Nephron (organoid): ENCODE measurements at regions not wholly inside any gene's neighbourhood (a gene's known extent, or its start where the extent isn't known, plus 50 kb on each side); places are given as distances from the start of the nearest gene placed in this dataset.

Experiments
- H3K27ac Mint-ChIP-seq, 3 experiments: 2 replicates each; pipeline ENCODE4 v1.8.0; 2020; ENCODE audit warnings: mixed read lengths in 3 of 3, mild to moderate bottlenecking in 2 of 3, moderate library complexity in 1 of 3
- H3K27me3 Mint-ChIP-seq: 2 replicates; pipeline ENCODE4 v1.8.0; 2021; ENCODE audit warnings: low read depth, mild to moderate bottlenecking, moderate library complexity, mixed read lengths
- H3K36me3 Mint-ChIP-seq: 2 replicates; pipeline ENCODE4 v1.8.0; 2020; ENCODE audit warnings: low read depth, mixed read lengths
- H3K4me1 Mint-ChIP-seq: 2 replicates; pipeline ENCODE4 v1.8.0; 2020; ENCODE audit warnings: mixed read lengths
- H3K4me3 Mint-ChIP-seq, 3 experiments: 2 replicates each; pipeline ENCODE4 v1.8.0; 2020; ENCODE audit warnings: mild to moderate bottlenecking in 3 of 3, mixed read lengths in 3 of 3, moderate library complexity in 2 of 3
- H3K9me3 Mint-ChIP-seq: 2 replicates; pipeline ENCODE4 v1.8.0; 2020; ENCODE audit warnings: mixed read lengths
- TF ChIP-seq, protein P1 (sequence below), 3 experiments: fragments of 200-600 bp; sonication (generic); IDR thresholded peaks; one replicate each; pipeline ENCODE4 v1.5.0; 2021; ENCODE audit warnings: antibody characterized with exemption in 3 of 3; ENCODE audit not compliant: unreplicated experiment in 3 of 3

DNA sequence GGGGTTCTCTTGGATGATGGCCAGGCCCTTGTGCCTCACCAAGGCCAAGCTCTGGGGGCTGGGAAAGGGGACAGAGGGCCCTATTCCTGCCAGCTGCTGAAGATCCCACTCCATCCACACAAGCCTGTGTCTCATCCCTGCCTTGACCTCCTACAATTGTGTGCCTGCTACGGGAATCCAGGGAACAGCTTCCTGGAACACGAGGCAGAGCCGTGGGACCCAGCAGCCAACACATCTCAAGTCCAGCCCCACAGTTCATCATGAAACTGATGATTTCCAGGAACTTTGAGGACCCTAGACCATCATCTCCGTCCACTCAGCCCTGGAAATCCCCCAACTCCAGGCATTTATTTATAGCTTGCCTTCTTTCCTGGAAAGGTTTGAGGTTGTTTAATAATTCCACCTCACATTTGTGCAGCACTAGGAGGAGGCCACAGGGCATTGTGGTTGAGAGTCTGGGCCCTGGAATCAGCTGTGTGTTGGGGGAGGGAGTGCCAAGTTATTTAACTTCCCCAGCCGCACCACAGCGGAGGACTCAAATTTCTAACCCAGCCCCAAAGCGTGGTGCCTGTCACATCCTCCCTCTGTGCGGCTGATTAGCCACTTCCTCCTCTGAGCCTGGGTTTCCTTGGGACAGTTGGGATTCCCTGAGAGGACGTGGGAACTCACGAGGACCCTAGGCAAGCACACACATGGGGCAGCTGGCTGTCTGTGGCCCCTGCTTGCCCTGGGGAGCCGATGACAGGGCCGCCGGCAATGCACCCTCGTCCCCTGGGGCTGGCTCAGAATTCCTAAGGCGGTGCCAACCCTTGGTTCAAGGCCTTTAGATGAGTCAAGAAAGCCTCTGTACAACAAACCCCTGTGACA lies 58.2 kb upstream of the GGTA1 start:
- Mint-ChIP-seq H3K36me3 (no peaks in the 10 kb centered on the region), H3K9me3 (no peaks in the 10 kb centered on the region), H3K4me1 (peaks cover 37% of the 10 kb centered on the region), H3K4me3 (peak overlapping the region; percentile 9 to 47 (median 38)), H3K27me3 (peaks cover 15% of the 10 kb centered on the region), H3K27ac (peak overlapping the region; percentile 89 to 95 (median 93))
- TF ChIP-seq, protein P1, sequence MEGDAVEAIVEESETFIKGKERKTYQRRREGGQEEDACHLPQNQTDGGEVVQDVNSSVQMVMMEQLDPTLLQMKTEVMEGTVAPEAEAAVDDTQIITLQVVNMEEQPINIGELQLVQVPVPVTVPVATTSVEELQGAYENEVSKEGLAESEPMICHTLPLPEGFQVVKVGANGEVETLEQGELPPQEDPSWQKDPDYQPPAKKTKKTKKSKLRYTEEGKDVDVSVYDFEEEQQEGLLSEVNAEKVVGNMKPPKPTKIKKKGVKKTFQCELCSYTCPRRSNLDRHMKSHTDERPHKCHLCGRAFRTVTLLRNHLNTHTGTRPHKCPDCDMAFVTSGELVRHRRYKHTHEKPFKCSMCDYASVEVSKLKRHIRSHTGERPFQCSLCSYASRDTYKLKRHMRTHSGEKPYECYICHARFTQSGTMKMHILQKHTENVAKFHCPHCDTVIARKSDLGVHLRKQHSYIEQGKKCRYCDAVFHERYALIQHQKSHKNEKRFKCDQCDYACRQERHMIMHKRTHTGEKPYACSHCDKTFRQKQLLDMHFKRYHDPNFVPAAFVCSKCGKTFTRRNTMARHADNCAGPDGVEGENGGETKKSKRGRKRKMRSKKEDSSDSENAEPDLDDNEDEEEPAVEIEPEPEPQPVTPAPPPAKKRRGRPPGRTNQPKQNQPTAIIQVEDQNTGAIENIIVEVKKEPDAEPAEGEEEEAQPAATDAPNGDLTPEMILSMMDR (IDR thresholded peaks at IDR 0.05; ENCODE audit: unreplicated experiment in 3 of 3): no peak

DNA sequence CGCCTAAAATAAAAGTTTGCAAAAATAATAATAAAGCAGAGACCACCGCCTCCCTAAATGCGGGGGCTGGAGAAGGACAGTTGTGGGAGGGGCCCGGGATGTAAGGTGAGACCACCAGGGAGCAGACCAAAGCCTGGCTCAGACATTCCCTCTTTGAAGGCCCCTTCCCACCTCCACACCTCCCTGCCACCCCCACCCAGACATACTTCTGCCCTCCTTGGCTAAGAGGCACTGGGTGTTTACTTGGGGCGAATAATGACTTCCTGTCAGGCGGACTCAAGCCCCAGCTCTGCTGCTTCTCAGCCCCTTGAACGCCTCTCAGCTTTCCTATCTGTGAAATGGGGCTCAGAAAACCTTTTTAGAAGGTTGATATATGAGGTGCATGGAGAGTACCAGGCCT lies 58.8 kb upstream of the GGTA1 start:
- Mint-ChIP-seq H3K27ac (peak overlapping the region; percentile 89 to 95 (median 93)), H3K36me3 (no peaks in the 10 kb centered on the region), H3K9me3 (no peaks in the 10 kb centered on the region), H3K4me1 (peaks cover 38% of the 10 kb centered on the region), H3K4me3 (peak overlapping the region in 1 of 3 experiments; percentile 14), H3K27me3 (peaks cover 15% of the 10 kb centered on the region)
- TF ChIP-seq, protein P1 (IDR thresholded peaks at IDR 0.05; ENCODE audit: unreplicated experiment in 3 of 3): no peak

DNA sequence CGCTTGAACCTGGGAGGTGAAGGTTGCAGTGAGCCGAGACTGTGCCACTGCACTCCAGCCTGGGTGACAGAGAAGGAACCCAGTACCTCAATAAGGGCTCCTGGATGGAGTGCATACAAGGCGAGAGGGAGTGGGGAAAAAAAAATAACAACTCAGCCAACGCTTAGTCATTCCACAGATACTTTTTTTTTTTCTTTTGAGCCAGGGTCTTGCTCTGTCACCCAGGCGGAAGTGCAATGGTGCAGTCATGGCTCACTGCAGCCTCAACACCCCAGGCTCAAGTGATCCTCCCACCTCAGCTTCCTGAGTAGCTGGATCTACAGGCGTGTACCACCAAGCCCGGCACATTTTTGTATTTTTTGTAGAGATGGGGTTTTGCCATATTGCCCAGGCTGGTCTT lies 59.5 kb upstream of the GGTA1 start:
- Mint-ChIP-seq H3K9me3 (no peaks in the 10 kb centered on the region), H3K27me3 (peaks cover 15% of the 10 kb centered on the region), H3K36me3 (no peaks in the 10 kb centered on the region), H3K4me1 (peaks cover 40% of the 10 kb centered on the region), H3K4me3 (no peak overlapping the region), H3K27ac (no peak overlapping the region)
- TF ChIP-seq, protein P1 (IDR thresholded peaks at IDR 0.05; ENCODE audit: unreplicated experiment in 3 of 3): no peak

DNA sequence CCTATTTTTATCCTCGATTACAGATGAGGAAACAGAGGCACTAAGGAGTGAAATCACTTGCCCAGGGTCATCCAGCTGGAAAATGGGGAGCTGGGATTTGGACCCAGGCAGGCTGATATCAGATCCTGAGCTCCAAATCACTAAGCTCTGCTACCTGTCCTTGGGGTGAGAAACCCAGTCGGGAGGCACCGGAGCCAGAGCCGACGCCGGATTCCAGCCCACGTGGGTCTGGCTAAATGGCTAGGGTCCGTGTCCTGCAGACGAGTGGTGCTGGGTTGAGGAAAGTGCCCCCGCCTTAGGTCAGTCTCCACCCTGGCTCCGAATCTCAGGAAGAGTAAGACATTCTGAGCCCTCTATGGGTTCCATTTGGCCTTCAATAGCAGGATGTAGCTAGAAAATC lies 61.3 kb upstream of the GGTA1 start:
- H3K4me1 Mint-ChIP-seq: peaks cover 48% of the 10 kb centered on the region
- H3K9me3 Mint-ChIP-seq: no peaks in the 10 kb centered on the region
- TF ChIP-seq, protein P1 (IDR thresholded peaks at IDR 0.05; ENCODE audit: unreplicated experiment in 3 of 3): no peak

DNA sequence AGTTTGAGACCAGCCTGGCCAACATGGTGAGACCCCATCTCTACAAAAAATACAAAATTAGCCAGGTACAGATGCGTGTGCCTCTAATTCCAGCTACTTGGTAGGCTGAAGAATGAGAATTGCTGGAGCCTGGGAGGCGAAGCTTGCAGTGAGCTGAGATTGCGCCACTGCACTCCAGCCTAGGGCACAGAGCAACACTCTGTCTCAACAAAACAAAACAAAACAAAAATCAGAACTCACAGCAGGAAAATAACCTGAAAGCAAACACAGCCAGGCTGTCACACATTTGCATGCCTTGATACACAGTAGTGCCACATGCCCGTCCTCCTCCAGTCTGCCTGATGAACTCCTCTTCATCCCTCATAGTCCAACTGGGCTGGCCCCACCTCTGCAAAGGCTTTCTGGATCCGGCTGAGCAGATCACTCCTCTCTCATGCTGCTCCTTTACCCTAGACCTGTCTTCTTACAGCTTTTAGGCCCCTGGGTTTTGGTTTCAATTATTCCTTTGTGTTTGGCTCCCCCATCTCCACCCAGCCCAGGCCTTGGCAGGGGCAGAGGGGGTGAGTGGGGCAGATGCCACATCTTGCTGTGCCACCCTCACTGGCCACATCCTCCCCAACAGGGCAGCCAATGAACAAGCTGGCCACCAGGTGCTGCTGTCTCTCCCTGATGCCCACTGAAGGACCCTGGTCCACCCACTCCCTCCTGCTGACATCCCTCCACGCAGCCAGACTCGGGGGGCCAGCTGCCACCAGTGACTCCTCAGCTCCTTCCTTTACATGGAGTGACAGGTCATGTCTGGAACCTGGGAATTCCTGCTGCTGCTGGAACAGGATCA lies 62.0 kb upstream of the GGTA1 start:
- TF ChIP-seq, protein P1 (IDR thresholded peaks at IDR 0.05; ENCODE audit: unreplicated experiment in 3 of 3): no peak
- peaks cover 52% of the 10 kb centered on the region for H3K4me1 Mint-ChIP-seq
- H3K27ac Mint-ChIP-seq: peak overlapping the region in 2 of 3 experiments; percentile 88 to 89
- peaks cover 14% of the 10 kb centered on the region for H3K27me3 Mint-ChIP-seq
- no peaks in the 10 kb centered on the region for H3K9me3 Mint-ChIP-seq
- peak overlapping the region in 1 of 3 experiments; percentile 27 for H3K4me3 Mint-ChIP-seq
- H3K36me3 Mint-ChIP-seq: no peaks in the 10 kb centered on the region

More for the DNA sequence above, 61.3 kb upstream of the GGTA1 start:
- Mint-ChIP-seq H3K4me3 (no peak overlapping the region), H3K27ac (peak overlapping the region in 2 of 3 experiments; percentile 88 to 89), H3K36me3 (no peaks in the 10 kb centered on the region), H3K27me3 (peaks cover 15% of the 10 kb centered on the region)
